Chondrocyte (in vitro differentiated cells): ENCODE measurements at regions not wholly inside any gene's neighbourhood (a gene's known extent, or its start where the extent isn't known, plus 50 kb on each side); places are given as distances from the start of the nearest gene placed in this dataset.

ENCODE experiments used
- DNase-seq: peaks from one replicate; pipeline ENCODE4 v3.0.0; 2021; ENCODE audit warnings: mixed read lengths, low spot score
- H3K27ac Mint-ChIP-seq: one replicate; pipeline ENCODE4 v1.8.0; 2021; ENCODE audit warnings: mild to moderate bottlenecking, moderate library complexity, mixed read lengths; ENCODE audit not compliant: unreplicated experiment
- H3K27me3 Mint-ChIP-seq: 2 replicates; pipeline ENCODE4 v1.8.0; 2021; ENCODE audit warnings: low read depth, mixed read lengths
- H3K36me3 Mint-ChIP-seq: 2 replicates; pipeline ENCODE4 v1.8.0; 2021; ENCODE audit warnings: low read depth, mixed read lengths
- H3K4me1 Mint-ChIP-seq: 2 replicates; pipeline ENCODE4 v1.8.0; 2021; ENCODE audit warnings: low read depth, mild to moderate bottlenecking, mixed read lengths
- H3K4me3 Mint-ChIP-seq: one replicate; pipeline ENCODE4 v1.8.0; 2021; ENCODE audit warnings: mild to moderate bottlenecking, moderate library complexity, mixed read lengths; ENCODE audit not compliant: unreplicated experiment
- H3K9me3 Mint-ChIP-seq: 2 replicates; pipeline ENCODE4 v1.8.0; 2021; ENCODE audit warnings: low read depth, mixed read lengths
- TF ChIP-seq, protein P1 (sequence below): fragments of 200-600 bp; sonication (generic); IDR thresholded peaks from 2 replicates; pipeline ENCODE4 v1.5.0; 2021; ENCODE audit warnings: antibody characterized with exemption, mild to moderate bottlenecking, moderate library complexity

DNA sequence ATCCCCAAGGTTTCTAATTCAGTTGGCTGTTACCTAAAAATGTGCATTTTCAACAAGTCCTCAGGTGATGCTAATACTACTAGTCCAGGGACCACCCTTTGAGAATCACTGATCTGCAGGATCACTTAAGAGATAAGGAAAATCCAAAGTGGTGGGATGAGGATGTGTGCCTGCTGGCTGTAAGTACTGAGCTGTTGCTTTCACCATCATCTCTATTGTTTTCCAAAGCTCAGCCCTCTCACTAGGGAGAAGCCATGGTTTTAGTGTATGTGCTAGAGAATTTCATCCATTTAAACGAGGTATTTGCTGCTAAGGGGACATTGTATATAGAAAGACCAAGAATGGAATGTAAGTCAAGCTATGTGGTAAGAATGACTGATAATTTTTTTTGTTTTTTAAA lies 202.3 kb downstream of the KIF21A start:
- Mint-ChIP-seq H3K27me3 (no peaks in the 10 kb centered on the region), H3K27ac (no peak overlapping the region), H3K9me3 (no peaks in the 10 kb centered on the region), H3K4me1 (peaks cover 11% of the 10 kb centered on the region), H3K36me3 (no peaks in the 10 kb centered on the region), H3K4me3 (no peak overlapping the region)
- no peak for DNase-seq
- TF ChIP-seq, protein P1, sequence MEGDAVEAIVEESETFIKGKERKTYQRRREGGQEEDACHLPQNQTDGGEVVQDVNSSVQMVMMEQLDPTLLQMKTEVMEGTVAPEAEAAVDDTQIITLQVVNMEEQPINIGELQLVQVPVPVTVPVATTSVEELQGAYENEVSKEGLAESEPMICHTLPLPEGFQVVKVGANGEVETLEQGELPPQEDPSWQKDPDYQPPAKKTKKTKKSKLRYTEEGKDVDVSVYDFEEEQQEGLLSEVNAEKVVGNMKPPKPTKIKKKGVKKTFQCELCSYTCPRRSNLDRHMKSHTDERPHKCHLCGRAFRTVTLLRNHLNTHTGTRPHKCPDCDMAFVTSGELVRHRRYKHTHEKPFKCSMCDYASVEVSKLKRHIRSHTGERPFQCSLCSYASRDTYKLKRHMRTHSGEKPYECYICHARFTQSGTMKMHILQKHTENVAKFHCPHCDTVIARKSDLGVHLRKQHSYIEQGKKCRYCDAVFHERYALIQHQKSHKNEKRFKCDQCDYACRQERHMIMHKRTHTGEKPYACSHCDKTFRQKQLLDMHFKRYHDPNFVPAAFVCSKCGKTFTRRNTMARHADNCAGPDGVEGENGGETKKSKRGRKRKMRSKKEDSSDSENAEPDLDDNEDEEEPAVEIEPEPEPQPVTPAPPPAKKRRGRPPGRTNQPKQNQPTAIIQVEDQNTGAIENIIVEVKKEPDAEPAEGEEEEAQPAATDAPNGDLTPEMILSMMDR, result no peak

GRCh38 chr12:39239490-39240486 lies 203.1 kb downstream of the KIF21A start:
- DNase-seq, result no peak
- H3K4me1 Mint-ChIP-seq, result peaks cover 11% of the 10 kb centered on the region
- TF ChIP-seq, protein P1, result no peak
- H3K27me3 Mint-ChIP-seq, result no peaks in the 10 kb centered on the region
- H3K36me3 Mint-ChIP-seq, result no peaks in the 10 kb centered on the region
- H3K27ac Mint-ChIP-seq, result no peak overlapping the region
- H3K4me3 Mint-ChIP-seq, result no peak overlapping the region
- H3K9me3 Mint-ChIP-seq, result no peaks in the 10 kb centered on the region

DNA sequence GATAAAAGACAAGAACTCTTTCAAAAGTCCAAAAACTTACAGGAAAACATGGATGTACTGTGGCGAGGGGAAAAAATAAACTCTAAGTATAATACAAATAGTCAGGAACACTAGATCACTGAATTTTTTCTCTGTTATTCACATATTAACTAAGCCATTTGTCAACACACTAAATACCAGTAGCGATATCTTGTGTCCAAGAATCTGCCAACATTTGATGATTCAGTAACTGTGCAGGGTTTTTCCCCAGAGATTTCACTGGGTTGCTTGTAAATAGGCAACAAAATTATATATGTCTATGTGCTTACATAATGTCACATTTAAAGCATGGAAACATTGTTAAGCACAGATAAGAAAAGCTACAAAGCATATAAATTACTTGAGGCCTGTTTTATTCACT lies 205.9 kb downstream of the KIF21A start:
- TF ChIP-seq, protein P1, result no peak
- Mint-ChIP-seq H3K4me1 (peaks cover 11% of the 10 kb centered on the region), H3K9me3 (no peaks in the 10 kb centered on the region), H3K36me3 (no peaks in the 10 kb centered on the region), H3K4me3 (no peak overlapping the region), H3K27ac (no peak overlapping the region), H3K27me3 (no peaks in the 10 kb centered on the region)
- DNase-seq, result no peak

DNA sequence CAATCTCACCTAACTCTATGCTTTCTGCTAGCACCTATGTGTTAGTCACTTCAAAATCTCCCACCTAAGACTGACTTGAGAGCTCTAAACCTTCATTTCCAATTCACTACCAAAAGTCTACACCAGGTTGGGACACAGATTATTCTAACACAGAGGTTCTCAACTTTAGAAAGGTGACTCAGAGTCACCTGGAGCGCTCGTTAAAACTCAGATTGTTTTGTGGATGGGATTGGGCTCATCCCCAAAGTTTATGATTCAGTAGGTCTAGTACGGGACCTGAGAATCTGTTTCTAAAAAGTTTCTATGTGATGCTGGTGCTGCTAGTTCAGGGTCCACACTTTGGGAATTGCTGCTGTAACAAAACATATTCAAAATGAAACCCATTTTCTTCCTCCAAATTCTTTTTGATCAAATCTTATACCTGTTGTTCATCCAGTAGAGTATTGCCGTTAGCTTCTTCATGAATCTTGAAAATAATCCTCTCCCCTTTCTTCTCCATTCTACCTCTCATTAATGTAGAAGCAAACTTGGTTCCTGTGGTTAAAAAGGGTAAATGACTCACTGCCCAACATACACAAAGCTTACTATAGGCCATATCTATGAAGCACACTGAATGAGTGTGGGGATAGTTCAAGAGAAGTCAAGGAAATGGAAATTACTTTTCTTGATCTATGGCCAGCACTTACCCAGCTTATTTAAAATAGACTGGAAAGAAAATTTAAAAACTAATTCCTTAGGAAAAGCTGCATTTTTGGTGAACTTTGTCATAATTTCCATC lies 206.7 kb downstream of the KIF21A start:
- Mint-ChIP-seq H3K4me3 (no peak overlapping the region), H3K36me3 (no peaks in the 10 kb centered on the region), H3K4me1 (peaks cover 11% of the 10 kb centered on the region), H3K9me3 (no peaks in the 10 kb centered on the region), H3K27me3 (no peaks in the 10 kb centered on the region), H3K27ac (no peak overlapping the region)
- TF ChIP-seq, protein P1, result no peak
- DNase-seq, result no peak

- H3K9me3 Mint-ChIP-seq, result peaks cover 5% of the 10 kb centered on the region
- no peak overlapping the region for H3K27ac Mint-ChIP-seq
- H3K36me3 Mint-ChIP-seq, result no peaks in the 10 kb centered on the region
- no peak overlapping the region for H3K4me3 Mint-ChIP-seq
- TF ChIP-seq, protein P1, result no peak
- DNase-seq, result no peak
- peaks cover 4% of the 10 kb centered on the region for H3K4me1 Mint-ChIP-seq
- no peaks in the 10 kb centered on the region for H3K27me3 Mint-ChIP-seq
Measured at GRCh38 chr12:39230086-39230485, 212.8 kb downstream of the KIF21A start.
